GM12872 (cell line): ENCODE measurements at regions not wholly inside any gene's neighbourhood (a gene's known extent, or its start where the extent isn't known, plus 50 kb on each side); places are given as distances from the start of the nearest gene placed in this dataset.

Experiments
- TF ChIP-seq, protein P1 (sequence below): IDR thresholded peaks from 3 replicates; pipeline ENCODE4 v1.5.1; 2011; ENCODE audit warnings: low read depth, mild to moderate bottlenecking, low read length, moderate library complexity; ENCODE audit not compliant: insufficient read depth

- TF ChIP-seq, protein P1, sequence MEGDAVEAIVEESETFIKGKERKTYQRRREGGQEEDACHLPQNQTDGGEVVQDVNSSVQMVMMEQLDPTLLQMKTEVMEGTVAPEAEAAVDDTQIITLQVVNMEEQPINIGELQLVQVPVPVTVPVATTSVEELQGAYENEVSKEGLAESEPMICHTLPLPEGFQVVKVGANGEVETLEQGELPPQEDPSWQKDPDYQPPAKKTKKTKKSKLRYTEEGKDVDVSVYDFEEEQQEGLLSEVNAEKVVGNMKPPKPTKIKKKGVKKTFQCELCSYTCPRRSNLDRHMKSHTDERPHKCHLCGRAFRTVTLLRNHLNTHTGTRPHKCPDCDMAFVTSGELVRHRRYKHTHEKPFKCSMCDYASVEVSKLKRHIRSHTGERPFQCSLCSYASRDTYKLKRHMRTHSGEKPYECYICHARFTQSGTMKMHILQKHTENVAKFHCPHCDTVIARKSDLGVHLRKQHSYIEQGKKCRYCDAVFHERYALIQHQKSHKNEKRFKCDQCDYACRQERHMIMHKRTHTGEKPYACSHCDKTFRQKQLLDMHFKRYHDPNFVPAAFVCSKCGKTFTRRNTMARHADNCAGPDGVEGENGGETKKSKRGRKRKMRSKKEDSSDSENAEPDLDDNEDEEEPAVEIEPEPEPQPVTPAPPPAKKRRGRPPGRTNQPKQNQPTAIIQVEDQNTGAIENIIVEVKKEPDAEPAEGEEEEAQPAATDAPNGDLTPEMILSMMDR = no peak
These were observed 1092.1 kb upstream of the TMEM132C start for GRCh38 chr12:127174881-127175280.

GRCh38 chr12:127175361-127175760, 1091.6 kb upstream of the TMEM132C start:
- TF ChIP-seq, protein P1 = no peak

DNA sequence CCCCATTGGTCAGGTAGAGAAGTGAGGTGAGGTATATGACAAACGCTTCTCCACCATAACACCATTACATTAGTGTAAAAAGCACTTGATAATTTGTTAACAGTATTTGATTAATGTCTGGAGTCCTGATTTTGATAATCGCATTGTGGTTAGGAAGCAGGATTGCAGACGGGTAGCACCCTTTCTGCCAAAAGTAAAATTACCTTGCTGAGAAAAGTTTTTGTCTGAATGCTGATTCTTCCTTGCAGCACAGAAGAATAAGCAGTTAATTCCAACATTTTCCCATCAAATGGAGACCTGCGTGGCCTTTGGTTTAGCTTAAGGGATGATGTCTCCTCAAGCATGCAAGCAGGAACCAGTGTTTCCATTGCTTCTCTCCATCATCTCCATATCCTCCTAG, 1090.2 kb upstream of the TMEM132C start:
- TF ChIP-seq, protein P1 = no peak

DNA sequence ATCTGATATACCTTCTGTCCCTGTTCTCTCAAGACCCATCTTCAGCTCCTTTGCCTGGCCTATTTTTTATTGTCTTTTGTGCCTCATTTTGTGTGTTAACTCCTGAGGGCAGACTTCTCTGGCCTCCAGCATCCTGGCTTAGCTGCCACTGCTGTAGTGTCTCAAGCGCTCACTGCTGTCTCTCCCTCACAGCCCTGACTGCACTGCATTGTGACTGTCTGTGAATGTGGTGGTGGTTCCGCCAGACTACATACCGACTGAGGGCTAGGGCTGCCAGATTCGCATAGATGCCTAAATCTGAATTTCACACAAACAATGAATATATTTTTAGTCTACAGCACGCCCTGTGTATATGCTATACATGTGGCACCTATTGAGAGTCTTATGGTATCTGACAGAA, 1088.9 kb upstream of the TMEM132C start:
- TF ChIP-seq, protein P1 = no peak

DNA sequence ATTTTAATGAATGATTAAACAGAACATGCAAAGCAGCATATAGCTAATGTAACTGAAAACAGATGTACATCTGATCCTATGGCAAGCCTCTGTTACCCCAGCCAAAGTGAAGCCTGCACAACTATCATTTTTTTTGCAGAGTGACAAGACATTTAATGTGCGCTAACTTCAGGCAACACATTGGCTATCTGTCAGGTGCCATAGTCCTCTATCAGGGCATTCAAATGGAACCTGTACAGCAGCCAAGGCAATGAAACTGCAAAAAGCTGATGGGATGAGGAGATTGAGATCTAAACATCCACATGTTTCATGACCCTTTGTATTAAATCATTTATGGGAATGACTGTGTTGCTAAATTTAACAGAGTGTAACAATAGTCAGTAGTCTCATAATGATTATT, 1088.5 kb upstream of the TMEM132C start:
- TF ChIP-seq, protein P1 = no peak

DNA sequence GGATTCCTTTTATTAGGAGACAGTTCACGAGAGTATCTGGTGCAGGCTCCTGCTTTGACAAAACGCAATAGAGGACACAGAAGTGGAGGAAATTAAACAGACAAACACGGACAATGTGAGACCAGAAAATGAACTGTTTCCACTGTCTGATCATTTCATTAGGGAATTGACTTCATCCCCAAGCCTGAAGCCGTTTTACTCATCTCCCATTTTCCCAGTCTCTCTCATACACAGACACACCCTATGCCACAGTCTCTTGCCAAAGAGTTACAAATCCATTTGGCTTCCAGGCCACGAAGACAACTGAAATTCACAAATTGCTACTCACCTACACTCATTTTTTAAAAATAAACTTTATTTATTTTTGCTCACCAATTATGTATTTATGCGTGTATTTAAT, 1087.8 kb upstream of the TMEM132C start:
- TF ChIP-seq, protein P1 = no peak

- TF ChIP-seq, protein P1 = no peak
These were observed 1085.0 kb upstream of the TMEM132C start for GRCh38 chr12:127182018-127182417.

DNA sequence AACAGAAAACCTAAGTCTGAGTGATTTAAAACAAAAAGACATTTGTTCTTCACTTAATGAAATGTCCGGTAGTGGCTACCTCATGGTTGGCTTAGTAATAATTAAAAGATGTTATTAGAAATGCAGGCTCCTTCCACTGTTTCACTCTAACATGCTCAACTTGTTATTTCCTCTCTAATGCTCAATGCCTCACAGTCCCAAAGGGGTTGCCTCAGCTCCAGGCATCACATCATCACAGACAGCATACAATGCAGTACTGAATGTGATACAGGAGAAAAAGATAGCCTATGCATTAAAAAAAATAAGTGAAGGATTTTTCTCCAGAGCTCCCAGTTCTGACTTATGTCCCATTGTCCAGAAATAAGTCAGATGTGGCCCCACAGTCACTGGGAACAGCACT, 1077.0 kb upstream of the TMEM132C start:
- TF ChIP-seq, protein P1 = no peak
